Small intestine (tissue), 7 donors: ENCODE measurements at regions not wholly inside any gene's neighbourhood (a gene's known extent, or its start where the extent isn't known, plus 50 kb on each side); places are given as distances from the start of the nearest gene placed in this dataset.
A peak's percentile ranks its signal among the peaks of the same experiment; 100 is the strongest.

Experiments
- DNase-seq, 2 donors: peaks; one replicate each; pipeline versions ENCODE4 v3.0.0 to v3.0.0-alpha.2; 2013
- FAIRE-seq: peaks from 2 replicates; lab custom pipeline; 2012; peaks lifted over from hg19 to GRCh38; lab: Jason Lieb, UNC
- H3K27ac ChIP-seq, 3 donors: one replicate each; pipeline ENCODE4 v1.5.1; 2013; ENCODE audit warnings: low read length in 2 of 3, mild to moderate bottlenecking in 2 of 3, control low read depth in 1 of 3, inconsistent platforms in 1 of 3, low read depth in 1 of 3, moderate library complexity in 1 of 3
- H3K27me3 ChIP-seq, 3 donors: one replicate each; pipeline ENCODE4 v1.6.1; 2013; ENCODE audit warnings: low read length in 3 of 3, inconsistent platforms in 1 of 3; ENCODE audit not compliant: control insufficient read depth in 3 of 3, insufficient read depth in 3 of 3
- H3K36me3 ChIP-seq, 3 donors: one replicate each; pipeline ENCODE4 v1.6.1; 2013; ENCODE audit warnings: low read length in 3 of 3, inconsistent platforms in 1 of 3, low read depth in 1 of 3, mild to moderate bottlenecking in 1 of 3, moderate library complexity in 1 of 3; ENCODE audit not compliant: control insufficient read depth in 3 of 3, insufficient read depth in 2 of 3
- H3K4me1 ChIP-seq, 3 donors: one replicate each; pipeline ENCODE4 v1.6.1; 2013; ENCODE audit warnings: low read length in 2 of 3, inconsistent platforms in 1 of 3, low read depth in 1 of 3, mild to moderate bottlenecking in 1 of 3, moderate library complexity in 1 of 3; ENCODE audit not compliant: control insufficient read depth in 3 of 3, insufficient read depth in 2 of 3
- H3K4me3 ChIP-seq, 3 donors: one replicate each; pipeline ENCODE4 v1.5.1; 2013; ENCODE audit warnings: low read length in 3 of 3, control low read depth in 1 of 3, inconsistent platforms in 1 of 3, low read depth in 1 of 3, mild to moderate bottlenecking in 1 of 3, moderate library complexity in 1 of 3
- H3K9me3 ChIP-seq, 2 donors: one replicate each; pipeline ENCODE4 v1.6.1; 2013; ENCODE audit warnings: low read depth in 1 of 2, low read length in 1 of 2; ENCODE audit not compliant: control insufficient read depth in 2 of 2, insufficient read depth in 1 of 2
- WGBS, 3 donors: extraction: QIAGEN DNeasy Blood & Tissue Kit; methylation state at CpG; one replicate each; pipeline ENCODE4 v1.1.7; 2013; 5-methylcytosine and 5-hydroxymethylcytosine counted together
- donor health status: healthy with polysubstance abuse.
- donor health status: control.
- donor health status: control.
- donor health status: Bipolar disorder and iron deficiency.
- donor health status: healthy.

DNA sequence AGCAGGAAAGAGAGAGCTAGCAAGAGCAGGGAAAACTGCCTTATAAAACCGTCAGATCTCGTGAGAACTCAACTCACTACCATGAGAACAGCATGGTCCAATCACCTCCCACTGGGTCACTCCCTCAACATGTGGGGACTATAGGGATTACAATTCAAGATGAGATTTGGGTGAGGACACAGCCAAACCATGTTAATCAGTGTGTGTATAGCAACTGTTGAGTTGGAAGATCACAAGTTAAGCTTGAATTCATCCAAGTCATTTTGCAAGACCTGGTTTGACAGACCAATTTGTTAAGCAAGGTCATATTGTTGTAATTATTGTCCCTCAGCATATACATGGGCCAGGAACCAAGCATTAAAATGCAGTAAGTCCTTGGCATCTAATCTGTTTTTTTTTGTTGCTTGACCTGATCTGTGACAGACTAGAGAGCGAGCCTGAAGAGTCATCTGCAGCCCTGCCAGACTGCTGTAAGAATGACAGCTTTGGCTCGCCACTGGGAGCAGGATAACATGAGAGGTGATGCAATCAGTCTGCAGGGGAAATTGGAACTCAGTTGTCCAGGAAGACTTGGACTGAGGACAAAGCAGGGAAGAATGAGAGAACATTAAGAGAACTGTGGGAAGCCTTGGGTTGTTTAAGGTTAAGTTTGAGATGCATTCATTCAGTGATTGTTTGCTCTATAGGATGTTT, 297.6 kb upstream of the SEL1L start:
- Histone ChIP-seq H3K27me3 (no peaks in the 10 kb centered on the region), H3K4me1 (peaks cover 0 to 14% (median 0%) of the 10 kb centered on the region in 3 donors), H3K27ac (no peak overlapping the region), H3K9me3 (peaks cover 1 to 12% of the 10 kb centered on the region in 2 donors), H3K36me3 (no peaks in the 10 kb centered on the region), H3K4me3 (no peak overlapping the region)
- FAIRE-seq (no peak), DNase-seq (peak; percentile 20 to 39)
- WGBS, 3 donors: 50 to 67% (median 64%) methylated on average over 4 of the region's 4 CpGs

DNA sequence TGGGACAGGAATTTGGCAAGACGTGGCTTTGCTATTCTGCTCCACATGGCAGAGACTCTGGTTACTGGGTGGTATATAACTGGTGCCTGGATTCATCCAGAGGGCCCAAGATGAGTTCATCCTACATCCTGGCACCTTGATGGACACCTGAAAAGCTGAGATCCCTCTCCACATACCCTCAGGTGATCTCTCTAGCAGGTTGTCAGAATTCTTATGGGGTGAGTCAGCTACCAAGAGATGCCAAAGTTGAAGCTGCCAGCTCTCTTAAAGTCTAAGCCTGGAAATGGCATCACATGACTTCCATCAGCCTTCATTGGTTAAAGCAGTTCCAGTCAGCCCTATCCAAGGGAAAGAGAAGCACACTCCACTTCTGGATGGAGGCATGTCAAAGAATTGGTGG, 300.7 kb upstream of the SEL1L start:
- FAIRE-seq (no peak), DNase-seq (peak in 1 of 2 donors; percentile 7)
- peaks cover 0 to 14% (median 0%) of the 10 kb centered on the region in 3 donors for H3K4me1 ChIP-seq
- H3K36me3 ChIP-seq: no peaks in the 10 kb centered on the region
- no peaks in the 10 kb centered on the region for H3K27me3 ChIP-seq
- H3K9me3 ChIP-seq: peaks cover 1 to 18% of the 10 kb centered on the region in 2 donors
- WGBS, 3 donors: 4 to 33% (median 27%) methylated on average over 1 of the region's 1 CpG
- H3K27ac ChIP-seq: no peak overlapping the region
- H3K4me3 ChIP-seq: no peak overlapping the region

DNA sequence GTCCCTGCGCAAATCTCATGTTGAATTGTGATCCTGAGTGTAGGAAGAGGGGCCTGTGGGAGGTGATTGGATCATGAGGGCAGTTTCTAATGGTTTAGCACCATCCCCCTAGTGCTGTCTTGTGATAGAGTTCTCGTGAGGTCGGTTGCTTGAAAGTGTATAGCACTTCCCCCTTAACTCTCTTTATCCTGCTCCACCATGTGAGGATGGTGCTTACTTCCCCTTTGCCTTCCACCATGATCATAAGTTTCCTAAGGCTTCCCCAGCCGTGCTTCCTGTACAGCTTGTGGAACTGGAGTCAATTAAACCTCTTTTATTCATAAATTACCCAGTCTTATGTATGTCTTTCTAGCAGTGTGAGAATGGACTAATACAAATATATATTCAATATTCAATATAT, 303.7 kb upstream of the SEL1L start:
- Histone ChIP-seq H3K27me3 (no peaks in the 10 kb centered on the region), H3K4me3 (no peak overlapping the region), H3K4me1 (peaks cover 0 to 14% (median 0%) of the 10 kb centered on the region in 3 donors), H3K9me3 (peaks cover 1 to 18% of the 10 kb centered on the region in 2 donors), H3K27ac (no peak overlapping the region), H3K36me3 (no peaks in the 10 kb centered on the region)
- FAIRE-seq (no peak), DNase-seq (no peak)
- WGBS, 3 donors: 78 to 91% (median 83%) methylated on average over 4 of the region's 4 CpGs

DNA sequence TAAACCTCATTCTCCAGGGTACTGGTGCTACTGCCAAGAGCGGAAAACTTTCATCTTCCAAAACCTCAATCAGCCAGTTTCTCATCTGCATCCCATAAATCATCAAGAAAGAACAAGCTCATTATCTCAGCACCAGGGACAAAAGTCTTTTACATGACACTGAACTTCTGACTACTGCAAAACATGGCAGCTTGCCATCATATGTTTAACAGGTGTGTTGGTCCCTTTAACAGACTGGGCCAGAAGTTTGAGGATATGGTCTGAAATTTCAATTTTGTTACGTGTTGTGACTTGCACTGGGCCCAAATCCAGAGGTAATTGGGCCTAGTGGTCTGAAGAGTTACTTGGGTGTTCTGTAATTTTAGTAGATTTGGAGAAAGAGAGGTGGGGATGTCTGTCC, 305.4 kb upstream of the SEL1L start:
- H3K4me3 ChIP-seq: no peak overlapping the region
- no peaks in the 10 kb centered on the region for H3K36me3 ChIP-seq
- FAIRE-seq: no peak
- WGBS, 3 donors: 24 to 52% (median 25%) methylated on average over 2 of the region's 2 CpGs
- H3K27me3 ChIP-seq: no peaks in the 10 kb centered on the region
- H3K27ac ChIP-seq: no peak overlapping the region
- H3K9me3 ChIP-seq: peaks cover 1 to 18% of the 10 kb centered on the region in 2 donors
- DNase-seq: peak in 1 of 2 donors; percentile 53
- peaks cover 0 to 2% (median 0%) of the 10 kb centered on the region in 3 donors for H3K4me1 ChIP-seq

DNA sequence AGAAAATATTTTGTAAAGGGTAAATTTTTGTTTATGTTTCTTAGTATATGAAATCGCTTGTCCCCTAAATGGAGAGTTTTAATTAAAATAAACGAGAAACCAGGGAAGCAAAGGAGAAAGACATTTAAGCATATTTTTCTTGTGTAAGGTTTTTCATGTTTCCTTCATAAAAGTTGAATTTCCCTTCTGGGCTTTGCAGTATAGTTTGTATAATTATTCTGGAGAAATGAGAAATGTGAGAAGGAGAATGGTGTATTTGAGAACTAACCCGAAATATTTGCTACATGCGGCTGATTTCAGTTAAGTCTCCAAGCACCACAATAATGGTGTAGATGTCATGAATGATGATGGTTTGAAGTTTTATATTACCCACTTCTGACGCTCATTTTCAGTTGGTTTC, 307.7 kb upstream of the SEL1L start:
- 87 to 91% (median 90%) methylated on average over 5 of the region's 5 CpGs for WGBS, 3 donors
- FAIRE-seq (no peak), DNase-seq (no peak)
- H3K9me3 ChIP-seq: peaks cover 0 to 11% of the 10 kb centered on the region in 2 donors
- H3K36me3 ChIP-seq: no peaks in the 10 kb centered on the region
- no peaks in the 10 kb centered on the region for H3K4me1 ChIP-seq
- H3K27me3 ChIP-seq: no peaks in the 10 kb centered on the region
- H3K4me3 ChIP-seq: no peak overlapping the region
- no peak overlapping the region for H3K27ac ChIP-seq

DNA sequence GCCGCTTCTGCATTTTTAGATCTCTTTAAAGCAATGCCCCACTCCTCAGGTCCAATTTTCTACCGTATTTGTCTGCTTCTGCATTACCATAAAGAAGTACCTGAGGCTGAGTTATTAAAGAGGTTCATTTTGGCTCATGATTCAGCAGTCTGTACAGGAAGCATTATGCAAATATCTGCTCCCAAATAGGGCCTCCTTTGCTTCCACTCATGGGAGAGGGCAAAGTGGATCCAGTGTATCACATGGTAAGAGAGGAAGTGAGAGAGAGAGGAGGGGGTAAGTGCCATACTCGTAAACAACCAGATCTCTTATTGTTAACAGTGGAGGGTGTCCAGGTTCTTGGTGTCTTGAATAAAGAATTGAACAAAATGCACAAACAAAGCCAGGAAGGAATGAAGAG, 316.1 kb upstream of the SEL1L start:
- H3K36me3 ChIP-seq: no peaks in the 10 kb centered on the region
- 74 to 87% (median 82%) methylated on average over 3 of the region's 3 CpGs for WGBS, 3 donors
- no peak overlapping the region for H3K4me3 ChIP-seq
- no peaks in the 10 kb centered on the region for H3K27me3 ChIP-seq
- H3K4me1 ChIP-seq: no peaks in the 10 kb centered on the region
- no peak overlapping the region for H3K27ac ChIP-seq
- no peak for FAIRE-seq
- peaks cover 0 to 24% of the 10 kb centered on the region in 2 donors for H3K9me3 ChIP-seq
- no peak for DNase-seq

DNA sequence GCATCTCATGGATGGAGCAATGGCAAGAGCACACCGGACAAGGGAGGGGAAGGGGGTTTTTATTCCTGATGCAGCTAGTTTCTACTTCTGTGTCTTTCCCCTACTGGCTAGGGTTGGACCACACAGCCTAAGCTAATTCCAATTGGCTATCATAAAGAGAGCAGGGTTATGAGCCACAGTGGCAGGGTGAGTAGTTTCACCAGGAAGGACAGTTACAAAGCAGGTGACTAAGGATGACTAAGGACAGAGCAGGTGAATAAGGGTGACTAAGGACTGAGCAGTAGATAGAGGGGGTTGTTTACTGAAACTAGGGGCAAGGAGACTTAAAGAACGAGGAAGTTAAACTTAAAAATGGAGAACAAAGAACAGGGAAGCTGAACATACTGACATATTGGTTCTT, 321.4 kb upstream of the SEL1L start:
- H3K9me3 ChIP-seq: peaks cover 3 to 36% of the 10 kb centered on the region in 2 donors
- H3K27me3 ChIP-seq: no peaks in the 10 kb centered on the region
- H3K4me3 ChIP-seq: no peak overlapping the region
- 68 to 79% (median 74%) methylated on average over 2 of the region's 2 CpGs for WGBS, 3 donors
- DNase-seq (no peak), FAIRE-seq (no peak)
- no peaks in the 10 kb centered on the region for H3K36me3 ChIP-seq
- no peak overlapping the region for H3K27ac ChIP-seq
- H3K4me1 ChIP-seq: no peaks in the 10 kb centered on the region

DNA sequence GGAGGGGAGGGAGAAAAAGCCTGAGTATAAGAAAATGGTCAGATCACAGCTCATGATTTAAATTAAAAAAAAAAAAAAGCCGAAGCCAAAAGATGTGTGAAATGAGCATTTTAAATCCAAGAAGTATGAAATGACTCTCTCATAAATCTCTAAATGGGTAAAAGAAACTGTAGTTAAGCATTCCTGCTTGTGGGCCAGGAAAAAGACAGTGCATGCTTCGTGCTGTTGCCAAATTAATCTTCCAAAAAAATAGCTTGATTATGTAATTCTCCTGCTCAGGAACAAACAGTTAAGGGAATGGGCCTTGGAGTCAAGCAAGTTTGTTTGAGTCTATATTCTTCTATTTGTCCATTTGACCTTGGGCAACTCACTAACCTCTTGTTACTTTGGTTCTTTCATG, 325.4 kb upstream of the SEL1L start:
- DNase-seq: no peak
- no peak overlapping the region for H3K27ac ChIP-seq
- no peaks in the 10 kb centered on the region for H3K4me1 ChIP-seq
- peaks cover 3 to 32% of the 10 kb centered on the region in 2 donors for H3K9me3 ChIP-seq
- H3K36me3 ChIP-seq: no peaks in the 10 kb centered on the region
- H3K27me3 ChIP-seq: no peaks in the 10 kb centered on the region
- no peak overlapping the region for H3K4me3 ChIP-seq
- no peak for FAIRE-seq
- 74 to 85% (median 83%) methylated on average over 2 of the region's 2 CpGs for WGBS, 3 donors

DNA sequence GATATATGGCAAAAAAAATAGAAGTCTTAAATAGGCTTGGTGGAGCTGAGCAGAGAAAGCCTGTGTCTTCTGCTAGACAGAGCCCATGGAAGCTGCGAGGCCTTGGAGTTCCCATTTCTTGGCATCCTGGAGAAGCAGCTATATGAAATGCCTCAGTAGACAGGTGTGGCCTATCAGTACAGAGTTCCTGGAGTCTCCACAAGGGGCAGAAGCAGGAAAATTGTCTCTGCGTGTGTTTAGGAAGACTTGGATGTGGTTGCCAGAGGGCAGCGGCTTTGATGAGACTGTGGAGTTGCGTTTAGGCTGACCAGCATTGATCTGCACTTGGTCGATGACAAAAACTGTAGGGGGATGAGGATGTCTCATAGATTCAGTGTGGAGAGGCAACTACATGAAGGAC, 334.5 kb upstream of the SEL1L start:
- no peaks in the 10 kb centered on the region for H3K36me3 ChIP-seq
- H3K27me3 ChIP-seq: no peaks in the 10 kb centered on the region
- FAIRE-seq (no peak), DNase-seq (no peak)
- WGBS, 3 donors: 80 to 88% (median 84%) methylated on average over 5 of the region's 5 CpGs
- no peak overlapping the region for H3K27ac ChIP-seq
- no peak overlapping the region for H3K4me3 ChIP-seq
- peaks cover 0 to 4% of the 10 kb centered on the region in 2 donors for H3K9me3 ChIP-seq
- peaks cover 0 to 9% (median 0%) of the 10 kb centered on the region in 3 donors for H3K4me1 ChIP-seq
